ENCODE measurements at regions not wholly inside any gene's neighbourhood (a gene's known extent, or its start where the extent isn't known, plus 50 kb on each side); places are given as distances from the start of the nearest gene placed in this dataset.

- peak overlapping the region; percentile 88 to 92 for H3K4ac ChIP-seq (ENCODE audit: low read depth in 1 of 2, low read length in 2 of 2)
- peak overlapping the region; percentile 67 for H3K9ac ChIP-seq (ENCODE audit: low read length)
- no peaks in the 10 kb centered on the region for H3K9me3 ChIP-seq (ENCODE audit: control insufficient read depth, low read length)
- H2AK5ac ChIP-seq (ENCODE audit: low read length, severe bottlenecking): peak overlapping the region; percentile 18
- peak overlapping the region; percentile 91 for H2BK12ac ChIP-seq (ENCODE audit: low read length in 2 of 2)
- H3K4me3 ChIP-seq (ENCODE audit: insufficient read depth in 1 of 2, low read depth in 1 of 2, low read length in 2 of 2): no peak overlapping the region
- peak overlapping the region; percentile 89 for H2BK120ac ChIP-seq (ENCODE audit: low read depth, low read length)
- H3K23ac ChIP-seq (ENCODE audit: low read length in 2 of 2): no peak overlapping the region
- H2BK5ac ChIP-seq (ENCODE audit: low read depth, low read length, poor library complexity, severe bottlenecking): no peak overlapping the region
- H4K91ac ChIP-seq (ENCODE audit: low read length): peak overlapping the region; percentile 71
- H4K8ac ChIP-seq (ENCODE audit: low read length): peak overlapping the region; percentile 21
- peaks cover 15% of the 10 kb centered on the region for H3K4me1 ChIP-seq (ENCODE audit: control insufficient read depth, insufficient read depth, low read depth, low read length)
- H3K27me3 ChIP-seq (ENCODE audit: control insufficient read depth in 1 of 2, insufficient read depth in 1 of 2, low read length in 2 of 2): no peaks in the 10 kb centered on the region
- peak overlapping the region; percentile 79 to 92 for H3K18ac ChIP-seq (ENCODE audit: low read depth in 1 of 2, low read length in 2 of 2)
- peak; percentile 72 for DNase-seq
- H2BK15ac ChIP-seq (ENCODE audit: low read depth, poor library complexity, severe bottlenecking): no peak overlapping the region
- no peaks in the 10 kb centered on the region for H3K36me3 ChIP-seq (ENCODE audit: control insufficient read depth in 1 of 2, insufficient read depth in 2 of 2, low read depth in 1 of 2, low read length in 2 of 2)
- no peak overlapping the region for H3K4me2 ChIP-seq (ENCODE audit: low read length, poor library complexity, severe bottlenecking)
- no peak overlapping the region for H3K14ac ChIP-seq (ENCODE audit: low read length in 2 of 2)
- peaks cover 3% of the 10 kb centered on the region for H3K79me1 ChIP-seq (replicated peaks; ENCODE audit: low read length, poor library complexity, severe bottlenecking)
- H3K27ac ChIP-seq (ENCODE audit: low read length, poor library complexity, severe bottlenecking): peak overlapping the region; percentile 79
- H2AFZ ChIP-seq (ENCODE audit: low read depth, low read length): no peak overlapping the region
- WGBS: 41% methylated on average over 8 of the region's 10 CpGs
Observed at GRCh38 chr1:8089535-8090228, 63.6 kb upstream of the ERRFI1 start.

- H3K4me2 ChIP-seq (ENCODE audit: low read length, poor library complexity, severe bottlenecking): no peak overlapping the region
- no peak overlapping the region for H4K8ac ChIP-seq (ENCODE audit: low read length)
- no peak overlapping the region for H3K14ac ChIP-seq (ENCODE audit: low read length in 2 of 2)
- no peak overlapping the region for H2BK120ac ChIP-seq (ENCODE audit: low read depth, low read length)
- H3K4me3 ChIP-seq (ENCODE audit: insufficient read depth in 1 of 2, low read depth in 1 of 2, low read length in 2 of 2): no peak overlapping the region
- H3K4ac ChIP-seq (ENCODE audit: low read depth in 1 of 2, low read length in 2 of 2): no peak overlapping the region
- H2AFZ ChIP-seq (ENCODE audit: low read depth, low read length): no peak overlapping the region
- H3K4me1 ChIP-seq (ENCODE audit: control insufficient read depth, insufficient read depth, low read depth, low read length): peaks cover 5% of the 10 kb centered on the region
- H3K36me3 ChIP-seq (ENCODE audit: control insufficient read depth in 1 of 2, insufficient read depth in 2 of 2, low read depth in 1 of 2, low read length in 2 of 2): no peaks in the 10 kb centered on the region
- H3K23ac ChIP-seq (ENCODE audit: low read length in 2 of 2): no peak overlapping the region
- H3K79me1 ChIP-seq (replicated peaks; ENCODE audit: low read length, poor library complexity, severe bottlenecking): no peaks in the 10 kb centered on the region
- DNase-seq: no peak
- no peak overlapping the region for H3K18ac ChIP-seq (ENCODE audit: low read depth in 1 of 2, low read length in 2 of 2)
- H4K91ac ChIP-seq (ENCODE audit: low read length): no peak overlapping the region
- no peak overlapping the region for H2AK5ac ChIP-seq (ENCODE audit: low read length, severe bottlenecking)
- no peaks in the 10 kb centered on the region for H3K27me3 ChIP-seq (ENCODE audit: control insufficient read depth in 1 of 2, insufficient read depth in 1 of 2, low read length in 2 of 2)
- H2BK12ac ChIP-seq (ENCODE audit: low read length in 2 of 2): no peak overlapping the region
- no peaks in the 10 kb centered on the region for H3K9me3 ChIP-seq (ENCODE audit: control insufficient read depth, low read length)
- 100% methylated on average over 1 of the region's 1 CpG for WGBS
- H3K27ac ChIP-seq (ENCODE audit: low read length, poor library complexity, severe bottlenecking): no peak overlapping the region
- H3K9ac ChIP-seq (ENCODE audit: low read length): no peak overlapping the region
- H2BK15ac ChIP-seq (ENCODE audit: low read depth, poor library complexity, severe bottlenecking): no peak overlapping the region
- H2BK5ac ChIP-seq (ENCODE audit: low read depth, low read length, poor library complexity, severe bottlenecking): no peak overlapping the region
Observed at GRCh38 chr1:8086055-8086454, 59.9 kb upstream of the ERRFI1 start.

- Histone ChIP-seq H3K79me1 (replicated peaks; ENCODE audit: low read length, poor library complexity, severe bottlenecking) (no peaks in the 10 kb centered on the region), H3K36me3 (ENCODE audit: control insufficient read depth in 1 of 2, insufficient read depth in 2 of 2, low read depth in 1 of 2, low read length in 2 of 2) (no peaks in the 10 kb centered on the region), H3K4me1 (ENCODE audit: control insufficient read depth, insufficient read depth, low read depth, low read length) (peaks cover 3% of the 10 kb centered on the region), H3K23ac (ENCODE audit: low read length in 2 of 2) (no peak overlapping the region), H2BK12ac (ENCODE audit: low read length in 2 of 2) (peak overlapping the region; percentile 65 to 98), H3K4me3 (ENCODE audit: insufficient read depth in 1 of 2, low read depth in 1 of 2, low read length in 2 of 2) (no peak overlapping the region), H4K8ac (ENCODE audit: low read length) (no peak overlapping the region), H2BK15ac (ENCODE audit: low read depth, poor library complexity, severe bottlenecking) (no peak overlapping the region), H2AK5ac (ENCODE audit: low read length, severe bottlenecking) (no peak overlapping the region), H2BK5ac (ENCODE audit: low read depth, low read length, poor library complexity, severe bottlenecking) (no peak overlapping the region), H3K27me3 (ENCODE audit: control insufficient read depth in 1 of 2, insufficient read depth in 1 of 2, low read length in 2 of 2) (no peaks in the 10 kb centered on the region), H2AFZ (ENCODE audit: low read depth, low read length) (no peak overlapping the region), H2BK120ac (ENCODE audit: low read depth, low read length) (no peak overlapping the region), H3K27ac (ENCODE audit: low read length, poor library complexity, severe bottlenecking) (no peak overlapping the region), H3K9ac (ENCODE audit: low read length) (no peak overlapping the region), H3K9me3 (ENCODE audit: control insufficient read depth, low read length) (no peaks in the 10 kb centered on the region), H3K14ac (ENCODE audit: low read length in 2 of 2) (no peak overlapping the region), H3K18ac (ENCODE audit: low read depth in 1 of 2, low read length in 2 of 2) (peak overlapping the region in 1 of 2 experiments; percentile 71), H4K91ac (ENCODE audit: low read length) (no peak overlapping the region), H3K4me2 (ENCODE audit: low read length, poor library complexity, severe bottlenecking) (no peak overlapping the region), H3K4ac (ENCODE audit: low read depth in 1 of 2, low read length in 2 of 2) (peak overlapping the region in 1 of 2 experiments; percentile 78)
- no peak for DNase-seq
- WGBS: over 99% methylated on average over 4 of the region's 6 CpGs
Observed at GRCh38 chr1:8084913-8085312, 58.8 kb upstream of the ERRFI1 start.

GRCh38 chr1:8083739-8084484 lies 57.8 kb upstream of the ERRFI1 start:
- Histone ChIP-seq H2AFZ (ENCODE audit: low read depth, low read length) (no peak overlapping the region), H3K4ac (ENCODE audit: low read depth in 1 of 2, low read length in 2 of 2) (peak overlapping the region; percentile 7 to 73), H2BK5ac (ENCODE audit: low read depth, low read length, poor library complexity, severe bottlenecking) (no peak overlapping the region), H2BK12ac (ENCODE audit: low read length in 2 of 2) (peak overlapping the region in 1 of 2 experiments; percentile 98), H3K14ac (ENCODE audit: low read length in 2 of 2) (no peak overlapping the region), H2AK5ac (ENCODE audit: low read length, severe bottlenecking) (no peak overlapping the region), H3K27ac (ENCODE audit: low read length, poor library complexity, severe bottlenecking) (no peak overlapping the region), H3K9ac (ENCODE audit: low read length) (peak overlapping the region; percentile 67), H2BK120ac (ENCODE audit: low read depth, low read length) (no peak overlapping the region), H3K36me3 (ENCODE audit: control insufficient read depth in 1 of 2, insufficient read depth in 2 of 2, low read depth in 1 of 2, low read length in 2 of 2) (no peaks in the 10 kb centered on the region), H3K4me2 (ENCODE audit: low read length, poor library complexity, severe bottlenecking) (no peak overlapping the region), H3K27me3 (ENCODE audit: control insufficient read depth in 1 of 2, insufficient read depth in 1 of 2, low read length in 2 of 2) (no peaks in the 10 kb centered on the region), H3K4me3 (ENCODE audit: insufficient read depth in 1 of 2, low read depth in 1 of 2, low read length in 2 of 2) (peak overlapping the region in 1 of 2 experiments; percentile 32), H3K18ac (ENCODE audit: low read depth in 1 of 2, low read length in 2 of 2) (peak overlapping the region; percentile 29 to 95), H3K23ac (ENCODE audit: low read length in 2 of 2) (no peak overlapping the region), H3K9me3 (ENCODE audit: control insufficient read depth, low read length) (no peaks in the 10 kb centered on the region), H3K79me1 (replicated peaks; ENCODE audit: low read length, poor library complexity, severe bottlenecking) (no peaks in the 10 kb centered on the region), H2BK15ac (ENCODE audit: low read depth, poor library complexity, severe bottlenecking) (no peak overlapping the region), H4K8ac (ENCODE audit: low read length) (no peak overlapping the region), H3K4me1 (ENCODE audit: control insufficient read depth, insufficient read depth, low read depth, low read length) (peaks cover 3% of the 10 kb centered on the region), H4K91ac (ENCODE audit: low read length) (no peak overlapping the region)
- WGBS: 7% methylated on average over 6 of the region's 9 CpGs
- DNase-seq: peak; percentile 92

Data from mesenchymal stem cell (in vitro differentiated cells and primary cell).